C4-2B (cell line): ENCODE measurements at regions not wholly inside any gene's neighbourhood (a gene's known extent, or its start where the extent isn't known, plus 50 kb on each side); places are given as distances from the start of the nearest gene placed in this dataset.

Source experiments
- ZFX ChIP-seq: fragments of 450-650 bp; IDR thresholded peaks from 2 replicates; pipeline ENCODE4 v1.6.1; 2017
- TF ChIP-seq, protein P1 (sequence below): fragments of 450-650 bp; conservative IDR thresholded peaks from 2 replicates; pipeline ENCODE4 v1.5.1; 2017; ENCODE audit warnings: mild to moderate bottlenecking

DNA sequence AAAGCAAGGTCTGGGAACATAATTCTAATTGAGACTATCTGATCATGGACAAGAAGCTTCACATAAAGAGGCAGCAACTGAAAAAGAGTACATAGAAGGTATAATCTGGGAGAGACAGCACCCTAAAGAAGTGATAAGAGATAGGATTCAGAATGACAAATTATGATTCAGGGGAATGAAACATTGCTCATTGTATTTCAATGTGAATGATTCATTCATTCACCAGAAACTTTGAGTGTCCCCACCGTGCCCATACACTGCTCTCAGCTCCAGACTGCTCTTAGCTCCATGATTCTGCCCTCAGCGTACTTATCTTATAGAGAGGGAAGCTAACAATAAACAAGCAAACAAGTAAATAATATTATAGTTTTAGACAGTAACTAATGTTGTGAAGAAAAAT is 329.3 kb upstream of the IRAK1BP1 start:
- TF ChIP-seq, protein P1, sequence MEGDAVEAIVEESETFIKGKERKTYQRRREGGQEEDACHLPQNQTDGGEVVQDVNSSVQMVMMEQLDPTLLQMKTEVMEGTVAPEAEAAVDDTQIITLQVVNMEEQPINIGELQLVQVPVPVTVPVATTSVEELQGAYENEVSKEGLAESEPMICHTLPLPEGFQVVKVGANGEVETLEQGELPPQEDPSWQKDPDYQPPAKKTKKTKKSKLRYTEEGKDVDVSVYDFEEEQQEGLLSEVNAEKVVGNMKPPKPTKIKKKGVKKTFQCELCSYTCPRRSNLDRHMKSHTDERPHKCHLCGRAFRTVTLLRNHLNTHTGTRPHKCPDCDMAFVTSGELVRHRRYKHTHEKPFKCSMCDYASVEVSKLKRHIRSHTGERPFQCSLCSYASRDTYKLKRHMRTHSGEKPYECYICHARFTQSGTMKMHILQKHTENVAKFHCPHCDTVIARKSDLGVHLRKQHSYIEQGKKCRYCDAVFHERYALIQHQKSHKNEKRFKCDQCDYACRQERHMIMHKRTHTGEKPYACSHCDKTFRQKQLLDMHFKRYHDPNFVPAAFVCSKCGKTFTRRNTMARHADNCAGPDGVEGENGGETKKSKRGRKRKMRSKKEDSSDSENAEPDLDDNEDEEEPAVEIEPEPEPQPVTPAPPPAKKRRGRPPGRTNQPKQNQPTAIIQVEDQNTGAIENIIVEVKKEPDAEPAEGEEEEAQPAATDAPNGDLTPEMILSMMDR: no peak
- TF ChIP-seq ZFX: no peak
